ENCODE measurements at regions not wholly inside any gene's neighbourhood (a gene's known extent, or its start where the extent isn't known, plus 50 kb on each side); places are given as distances from the start of the nearest gene placed in this dataset.
A peak's percentile ranks its signal among the peaks of the same experiment; 100 is the strongest.
"Not testable (repeated sequence)": the region's sequence is repeated elsewhere in the genome, so short reads cannot be mapped to it uniquely, and the experiment has no call there.

DNA sequence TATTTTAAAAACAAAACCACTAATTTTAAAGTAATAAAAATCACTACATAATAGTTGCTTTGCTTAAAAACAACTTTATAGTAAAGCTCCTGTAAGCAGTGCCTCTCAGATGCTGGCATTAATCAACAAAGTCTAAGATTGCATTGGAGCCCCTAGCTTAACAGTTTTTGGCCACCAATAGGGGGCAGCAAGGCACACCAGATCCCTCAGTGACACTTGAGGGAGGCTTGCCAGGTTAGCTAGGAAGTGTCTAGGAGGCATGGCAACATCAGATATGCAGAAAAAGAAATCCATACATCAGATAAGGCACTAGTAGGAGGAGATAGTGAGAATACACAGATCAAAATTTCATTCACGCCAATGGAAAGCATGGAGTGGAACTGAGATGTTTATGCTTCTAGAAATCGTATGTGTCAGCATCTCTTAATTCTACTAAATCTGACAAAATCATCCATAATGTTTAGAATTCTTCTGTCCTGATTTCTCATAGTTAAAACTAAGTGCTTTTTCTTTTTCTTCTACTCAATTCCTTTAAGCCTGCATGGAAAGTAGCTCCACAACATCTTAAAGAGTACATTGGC lies 73.6 kb upstream of the PAM start:
- Histone ChIP-seq H3K9me2 (replicated peaks; ENCODE audit: insufficient read depth, low read length) (no peaks in the 10 kb centered on the region; the same call in 1 of the 2 replicates), H3K9ac (ENCODE audit: low read length) (no peak overlapping the region), H3K4me2 (ENCODE audit: low read depth, low read length) (no peak overlapping the region), H3K9me3 (replicated peaks; ENCODE audit: insufficient read depth, low read length) (no peaks in the 10 kb centered on the region), H3F3A (ENCODE audit: insufficient read depth, low read length) (no peaks in the 10 kb centered on the region), H2AFZ (ENCODE audit: low read length) (no peak overlapping the region), H3K36me3 (replicated peaks; ENCODE audit: insufficient read depth, low read length) (no peaks in the 10 kb centered on the region), H3K79me2 (ENCODE audit: low read length) (no peaks in the 10 kb centered on the region), H3K4me3 (ENCODE audit: low read length) (no peak overlapping the region), H3K27me3 (replicated peaks; ENCODE audit: insufficient read depth, low read length) (no peaks in the 10 kb centered on the region), H3K27ac (ENCODE audit: low read length) (no peak overlapping the region), H4K20me1 (ENCODE audit: insufficient read depth, low read length) (no peaks in the 10 kb centered on the region), H3K4me1 (ENCODE audit: low read length) (no peaks in the 10 kb centered on the region)
- TF ChIP-seq EZH2 (optimal IDR thresholded peaks at IDR 0.05; ENCODE audit: low read depth, low read length) (no peak), EZH2phosphoT487 (IDR thresholded peaks at IDR 0.05; ENCODE audit: low read length) (no peak)
- TF ChIP-seq, protein P1, sequence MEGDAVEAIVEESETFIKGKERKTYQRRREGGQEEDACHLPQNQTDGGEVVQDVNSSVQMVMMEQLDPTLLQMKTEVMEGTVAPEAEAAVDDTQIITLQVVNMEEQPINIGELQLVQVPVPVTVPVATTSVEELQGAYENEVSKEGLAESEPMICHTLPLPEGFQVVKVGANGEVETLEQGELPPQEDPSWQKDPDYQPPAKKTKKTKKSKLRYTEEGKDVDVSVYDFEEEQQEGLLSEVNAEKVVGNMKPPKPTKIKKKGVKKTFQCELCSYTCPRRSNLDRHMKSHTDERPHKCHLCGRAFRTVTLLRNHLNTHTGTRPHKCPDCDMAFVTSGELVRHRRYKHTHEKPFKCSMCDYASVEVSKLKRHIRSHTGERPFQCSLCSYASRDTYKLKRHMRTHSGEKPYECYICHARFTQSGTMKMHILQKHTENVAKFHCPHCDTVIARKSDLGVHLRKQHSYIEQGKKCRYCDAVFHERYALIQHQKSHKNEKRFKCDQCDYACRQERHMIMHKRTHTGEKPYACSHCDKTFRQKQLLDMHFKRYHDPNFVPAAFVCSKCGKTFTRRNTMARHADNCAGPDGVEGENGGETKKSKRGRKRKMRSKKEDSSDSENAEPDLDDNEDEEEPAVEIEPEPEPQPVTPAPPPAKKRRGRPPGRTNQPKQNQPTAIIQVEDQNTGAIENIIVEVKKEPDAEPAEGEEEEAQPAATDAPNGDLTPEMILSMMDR (IDR thresholded peaks at IDR 0.05; ENCODE audit: low read length), result peak; percentile 75
- DNase-seq, result peak; percentile 67

DNA sequence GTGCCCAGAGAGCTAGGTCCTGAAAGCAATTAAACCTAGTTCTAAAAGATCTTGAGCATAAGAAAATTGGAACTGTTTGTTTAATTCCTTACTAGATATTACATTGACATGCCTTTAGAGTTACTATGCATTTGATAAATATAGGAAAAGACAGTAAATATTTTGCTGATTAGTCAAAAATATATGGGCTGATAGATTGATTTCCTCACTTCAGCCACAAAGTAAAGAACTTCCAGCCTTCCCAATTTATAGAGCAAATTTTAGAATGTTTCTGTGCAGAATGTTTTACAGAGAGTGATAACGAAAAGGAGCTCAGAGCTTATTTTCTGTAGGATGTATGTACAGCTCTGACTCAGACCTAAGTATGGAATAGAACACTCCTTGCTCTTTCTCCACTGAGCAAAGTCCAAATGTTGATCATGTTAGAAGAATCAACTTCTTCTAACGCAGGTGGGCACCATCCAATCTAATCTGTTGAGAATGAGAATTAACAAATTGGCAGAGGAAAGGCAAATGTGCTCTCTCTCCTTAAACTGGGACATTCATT lies 72.9 kb upstream of the PAM start:
- Histone ChIP-seq H3K4me2 (ENCODE audit: low read depth, low read length) (no peak overlapping the region), H3K9me2 (replicated peaks; ENCODE audit: insufficient read depth, low read length) (no peaks in the 10 kb centered on the region; the same call in 1 of the 2 replicates), H3K27ac (ENCODE audit: low read length) (no peak overlapping the region), H3K79me2 (ENCODE audit: low read length) (no peaks in the 10 kb centered on the region), H4K20me1 (ENCODE audit: insufficient read depth, low read length) (no peaks in the 10 kb centered on the region), H3K9me3 (replicated peaks; ENCODE audit: insufficient read depth, low read length) (no peaks in the 10 kb centered on the region), H2AFZ (ENCODE audit: low read length) (no peak overlapping the region), H3K4me1 (ENCODE audit: low read length) (no peaks in the 10 kb centered on the region), H3K36me3 (replicated peaks; ENCODE audit: insufficient read depth, low read length) (no peaks in the 10 kb centered on the region), H3K27me3 (replicated peaks; ENCODE audit: insufficient read depth, low read length) (no peaks in the 10 kb centered on the region), H3F3A (ENCODE audit: insufficient read depth, low read length) (no peaks in the 10 kb centered on the region), H3K9ac (ENCODE audit: low read length) (no peak overlapping the region), H3K4me3 (ENCODE audit: low read length) (no peak overlapping the region)
- DNase-seq, result no peak
- no peak for TF ChIP-seq EZH2 (optimal IDR thresholded peaks at IDR 0.05; ENCODE audit: low read depth, low read length)
- TF ChIP-seq, protein P1 (IDR thresholded peaks at IDR 0.05; ENCODE audit: low read length), result no peak
- TF ChIP-seq EZH2phosphoT487 (IDR thresholded peaks at IDR 0.05; ENCODE audit: low read length), result no peak

DNA sequence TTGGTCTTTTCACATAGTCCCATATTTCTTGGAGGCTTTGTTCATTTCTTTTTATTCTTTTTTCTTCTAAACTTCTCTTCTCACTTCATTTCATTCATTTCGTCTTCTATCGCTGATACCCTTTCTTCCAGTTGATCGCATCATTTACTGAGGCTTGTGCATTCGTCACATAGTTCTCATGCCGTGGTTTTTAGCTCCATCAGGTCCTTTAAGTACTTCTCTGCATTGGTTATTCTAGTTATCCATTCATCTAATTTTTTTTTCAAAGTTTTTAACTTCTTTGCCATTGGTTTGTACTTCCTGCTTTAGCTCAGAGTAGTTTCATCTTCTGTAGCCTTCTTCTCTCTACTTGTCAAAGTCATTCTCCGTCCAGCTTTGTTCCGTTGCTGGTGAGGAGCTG lies 67.0 kb upstream of the PAM start:
- not testable (repeated sequence) for H3K27me3 ChIP-seq (replicated peaks; ENCODE audit: insufficient read depth, low read length); DNase-seq; H3K4me1 ChIP-seq (ENCODE audit: low read length); H3K36me3 ChIP-seq (replicated peaks; ENCODE audit: insufficient read depth, low read length); H3K79me2 ChIP-seq (ENCODE audit: low read length); H3K9ac ChIP-seq (ENCODE audit: low read length); H3K4me3 ChIP-seq (ENCODE audit: low read length); H4K20me1 ChIP-seq (ENCODE audit: insufficient read depth, low read length); H3F3A ChIP-seq (ENCODE audit: insufficient read depth, low read length); H3K9me3 ChIP-seq (replicated peaks; ENCODE audit: insufficient read depth, low read length); H3K27ac ChIP-seq (ENCODE audit: low read length); H3K4me2 ChIP-seq (ENCODE audit: low read depth, low read length); H3K9me2 ChIP-seq (replicated peaks; ENCODE audit: insufficient read depth, low read length); H2AFZ ChIP-seq (ENCODE audit: low read length)

DNA sequence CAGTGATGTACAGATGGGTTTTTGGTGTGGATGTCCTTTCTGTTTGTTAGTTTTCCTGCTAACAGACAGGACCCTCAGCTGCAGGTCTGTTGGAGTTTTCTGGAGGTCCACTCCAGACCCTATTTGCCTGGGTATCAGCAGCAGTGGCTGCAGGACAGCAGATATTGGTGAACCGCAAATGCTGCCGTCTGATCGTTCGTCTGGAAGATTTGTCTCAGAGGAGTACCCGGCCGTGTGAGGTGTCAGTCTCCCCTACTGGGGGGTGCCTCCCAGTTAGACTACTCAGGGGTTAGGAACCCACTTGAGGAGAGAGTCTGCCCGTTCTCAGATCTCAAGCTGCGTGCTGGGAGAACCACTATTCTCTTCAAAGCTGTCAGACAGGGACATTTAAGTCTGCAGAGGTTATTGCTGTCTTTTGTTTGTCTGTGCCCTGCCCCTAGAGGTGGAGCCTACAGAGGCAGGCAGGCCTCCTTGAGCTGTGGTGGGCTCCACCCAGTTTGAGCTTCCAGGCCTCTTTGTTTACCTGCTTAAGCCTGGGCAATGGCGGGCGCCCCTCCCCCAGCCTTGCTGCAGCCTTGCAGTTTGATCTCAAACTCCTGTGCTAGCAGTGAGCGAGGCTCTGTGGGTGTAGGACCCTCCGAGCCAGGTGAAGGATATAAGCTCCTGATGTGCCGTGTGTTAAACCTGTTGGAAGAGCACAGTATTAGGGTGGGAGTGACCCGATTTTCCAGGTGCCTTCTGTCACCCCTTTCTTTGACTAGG lies 66.3 kb upstream of the PAM start:
- H3K4me2 ChIP-seq (ENCODE audit: low read depth, low read length); H3K79me2 ChIP-seq (ENCODE audit: low read length): not testable (repeated sequence)

More for the DNA sequence above, 66.3 kb upstream of the PAM start:
- not testable (repeated sequence) for DNase-seq; H3K27me3 ChIP-seq (replicated peaks; ENCODE audit: insufficient read depth, low read length); H2AFZ ChIP-seq (ENCODE audit: low read length); H3K27ac ChIP-seq (ENCODE audit: low read length); H4K20me1 ChIP-seq (ENCODE audit: insufficient read depth, low read length); H3K4me3 ChIP-seq (ENCODE audit: low read length); H3K9ac ChIP-seq (ENCODE audit: low read length); H3K4me1 ChIP-seq (ENCODE audit: low read length); H3K36me3 ChIP-seq (replicated peaks; ENCODE audit: insufficient read depth, low read length); H3F3A ChIP-seq (ENCODE audit: insufficient read depth, low read length); H3K9me3 ChIP-seq (replicated peaks; ENCODE audit: insufficient read depth, low read length); H3K9me2 ChIP-seq (replicated peaks; ENCODE audit: insufficient read depth, low read length)

Measured in MM.1S (cell line).